ENCODE measurements at regions not wholly inside any gene's neighbourhood (a gene's known extent, or its start where the extent isn't known, plus 50 kb on each side); places are given as distances from the start of the nearest gene placed in this dataset.

DNA sequence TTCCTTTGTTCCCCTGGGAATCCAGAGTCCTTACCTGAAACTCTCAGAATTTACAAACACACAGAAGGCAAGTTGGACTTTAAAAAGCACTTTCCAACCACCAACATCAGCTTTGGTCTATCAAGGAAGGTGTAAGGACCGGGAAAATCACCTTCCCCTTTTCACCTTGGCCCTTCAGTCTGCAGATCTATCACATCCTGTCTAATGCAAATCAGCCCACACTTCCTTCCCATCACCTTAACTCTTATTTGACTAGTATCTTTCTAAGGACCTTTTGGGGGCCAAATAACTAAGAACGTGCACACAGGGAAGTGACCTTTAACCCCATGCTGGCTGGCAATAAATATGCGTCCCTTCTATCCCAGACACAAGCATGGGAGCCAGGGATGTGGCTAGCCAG is 320.6 kb downstream of the ARRDC4 start:
- no peak for TF ChIP-seq POLR2A (IDR thresholded peaks at IDR 0.05)
- TF ChIP-seq CTCF (IDR thresholded peaks at IDR 0.05) = no peak
